Tibial artery (tissue), 4 donors: ENCODE measurements at regions not wholly inside any gene's neighbourhood (a gene's known extent, or its start where the extent isn't known, plus 50 kb on each side); places are given as distances from the start of the nearest gene placed in this dataset.

Experiments used
- DNase-seq, 2 donors: peaks; one replicate each; pipeline ENCODE4 v3.0.0-alpha.2; 2019
- H3K27ac ChIP-seq, 2 donors: fragments of 200-600 bp; sonication (generic) in 1 of 2; 1 replicate in 1 of 2; 2 replicates in 1 of 2; pipeline ENCODE4 v1.5.1; 2018 to 2019; ENCODE audit warnings: mild to moderate bottlenecking in 1 of 2
- H3K27me3 ChIP-seq, 2 donors: fragments of 200-600 bp; sonication (generic) in 1 of 2; one replicate each; pipeline versions ENCODE4 v1.5.1 to v1.6.0; 2016 to 2019
- H3K36me3 ChIP-seq, 3 donors: fragments of 200-600 bp; sonication (generic) in 2 of 3; one replicate each; pipeline ENCODE4 v1.5.1; 2016 to 2019; ENCODE audit warnings: mild to moderate bottlenecking in 2 of 3
- H3K4me1 ChIP-seq, 4 donors: fragments of 200-600 bp; sonication (generic) in 2 of 4; 1 replicate in 3 of 4; 2 replicates in 1 of 4; pipeline ENCODE4 v1.5.1; 2016 to 2019
- H3K4me3 ChIP-seq, 2 donors: fragments of 200-600 bp; sonication (generic) in 1 of 2; 1 replicate in 1 of 2; 2 replicates in 1 of 2; pipeline ENCODE4 v1.5.1; 2018 to 2019; ENCODE audit warnings: mild to moderate bottlenecking in 2 of 2
- H3K9me3 ChIP-seq, 3 donors: fragments of 200-600 bp; sonication (generic) in 1 of 3; one replicate each; pipeline ENCODE4 v1.5.1; 2016 to 2019
- CTCF ChIP-seq, 2 experiments: fragments of 200-600 bp in 1 of 2; fragments of 450-650 bp in 1 of 2; IDR thresholded peaks; one replicate each; pipeline ENCODE4 v1.5.1; 2017 to 2019; ENCODE audit warnings: antibody characterized with exemption in 2 of 2, mild to moderate bottlenecking in 1 of 2, moderate library complexity in 1 of 2
- intact Hi-C: fragments of 100-400 bp; cut with DNase I; formaldehyde crosslinking; loops from one replicate; pipeline ENCODE4 v1.15.0; 2023; ENCODE audit warnings: low total_unique reads

- peak in 1 of 2 donors; percentile 57 for DNase-seq
- peaks cover 0 to 73% (median 34%) of the 10 kb centered on the region in 4 donors for H3K4me1 ChIP-seq
- H3K27ac ChIP-seq: peak overlapping the region; percentile 76 to 86
These were observed 104.8 kb upstream of the IPO9 start for GRCh38 chr1:201724039-201724765.

GRCh38 chr1:201724766-201725118 lies 104.2 kb upstream of the IPO9 start:
- intact Hi-C loops: no loop called here
- no peak for TF ChIP-seq CTCF (IDR thresholded peaks at IDR 0.05)
- Histone ChIP-seq H3K27me3 (no peaks in the 10 kb centered on the region), H3K36me3 (no peaks in the 10 kb centered on the region), H3K27ac (peak overlapping the region; percentile 76 to 86), H3K9me3 (no peaks in the 10 kb centered on the region), H3K4me3 (no peak overlapping the region), H3K4me1 (peaks cover 0 to 67% (median 30%) of the 10 kb centered on the region in 4 donors)
- peak in 1 of 2 donors; percentile 35 for DNase-seq

More at GRCh38 chr1:201724039-201724765, 104.8 kb upstream of the IPO9 start:
- Histone ChIP-seq H3K4me3 (no peak overlapping the region), H3K36me3 (no peaks in the 10 kb centered on the region), H3K27me3 (no peaks in the 10 kb centered on the region), H3K9me3 (no peaks in the 10 kb centered on the region)
- intact Hi-C loops: no loop called here
- TF ChIP-seq CTCF (IDR thresholded peaks at IDR 0.05): no peak

- TF ChIP-seq CTCF (IDR thresholded peaks at IDR 0.05): no peak
- intact Hi-C loops: no loop called here
- DNase-seq: no peak
- Histone ChIP-seq H3K4me1 (peaks cover 0 to 51% (median 23%) of the 10 kb centered on the region in 4 donors), H3K4me3 (no peak overlapping the region), H3K36me3 (no peaks in the 10 kb centered on the region), H3K27me3 (no peaks in the 10 kb centered on the region), H3K9me3 (no peaks in the 10 kb centered on the region), H3K27ac (peak overlapping the region; percentile 10 to 35)
These were observed 102.3 kb upstream of the IPO9 start for GRCh38 chr1:201726700-201727099.

- DNase-seq: no peak
- intact Hi-C loops: no loop called here
- Histone ChIP-seq H3K27ac (no peak overlapping the region), H3K4me1 (peaks cover 0 to 32% (median 15%) of the 10 kb centered on the region in 4 donors), H3K9me3 (no peaks in the 10 kb centered on the region), H3K36me3 (no peaks in the 10 kb centered on the region), H3K4me3 (no peak overlapping the region), H3K27me3 (no peaks in the 10 kb centered on the region)
- no peak for TF ChIP-seq CTCF (IDR thresholded peaks at IDR 0.05)
These were observed 100.2 kb upstream of the IPO9 start for GRCh38 chr1:201728731-201729130.

- DNase-seq: no peak
- TF ChIP-seq CTCF (IDR thresholded peaks at IDR 0.05): no peak
- H3K9me3 ChIP-seq: no peaks in the 10 kb centered on the region
- no peak overlapping the region for H3K4me3 ChIP-seq
- H3K36me3 ChIP-seq: no peaks in the 10 kb centered on the region
- H3K27me3 ChIP-seq: no peaks in the 10 kb centered on the region
- H3K4me1 ChIP-seq: peaks cover 0 to 18% (median 2%) of the 10 kb centered on the region in 4 donors
- H3K27ac ChIP-seq: no peak overlapping the region
- intact Hi-C loops: no loop called here
These were observed 98.9 kb upstream of the IPO9 start for GRCh38 chr1:201729973-201730608.
